ENCODE measurements at regions not wholly inside any gene's neighbourhood (a gene's known extent, or its start where the extent isn't known, plus 50 kb on each side); places are given as distances from the start of the nearest gene placed in this dataset.

GRCh38 chr15:81526029-81526428 lies 152.0 kb upstream of the TMC3 start:
- no peak overlapping the region for H3K23ac ChIP-seq (ENCODE audit: insufficient read length, low read depth, low read length)
- no peaks in the 10 kb centered on the region; a peak in 1 of 7 replicates for H3K36me3 Mint-ChIP-seq (ENCODE audit: insufficient read depth in 1 of 3, low read depth in 3 of 3)
- no CpG with 5 or more reads among the region's 4 CpGs for WGBS (ENCODE audit: extremely low coverage, insufficient read length, low lambda C conversion rate)

More at GRCh38 chr15:81526029-81526428, 152.0 kb upstream of the TMC3 start:
- Histone ChIP-seq H3K79me1 (ENCODE audit: insufficient read depth, low read depth, low read length, poor library complexity, severe bottlenecking) (no peaks in the 10 kb centered on the region), H3K27ac (ENCODE audit: insufficient read length, low read depth, low read length) (no peak overlapping the region), H3K23me2 (ENCODE audit: insufficient read length, low read depth, low read length, poor library complexity, severe bottlenecking) (no peaks in the 10 kb centered on the region), H2BK12ac (ENCODE audit: insufficient read length, low read depth, low read length) (no peak overlapping the region), H2BK120ac (ENCODE audit: low read depth, low read length, poor library complexity, severe bottlenecking) (no peak overlapping the region), H4K20me1 (ENCODE audit: control insufficient read depth, insufficient read depth, insufficient read length) (no peaks in the 10 kb centered on the region), H4K8ac (replicated peaks; ENCODE audit: insufficient read length, low read depth, low read length) (no peak overlapping the region), H3K79me2 (ENCODE audit: insufficient read depth, low read length) (no peaks in the 10 kb centered on the region), H4K5ac (ENCODE audit: insufficient read length, low read depth, low read length) (no peak overlapping the region), H3K9me3 (ENCODE audit: control insufficient read depth, low read depth, low read length) (no peaks in the 10 kb centered on the region), H2AFZ (ENCODE audit: low read length) (no peak overlapping the region), H3K56ac (ENCODE audit: insufficient read length, low read depth, low read length) (no peak overlapping the region), H3K14ac (ENCODE audit: insufficient read depth, low read length) (no peak overlapping the region), H3T11ph (ENCODE audit: low read length) (no peak overlapping the region), H3K4me1 (ENCODE audit: insufficient read depth, low read length) (peaks cover 4% of the 10 kb centered on the region; the same call in 1 of the 2 replicates), H2BK15ac (ENCODE audit: low read depth, low read length) (no peak overlapping the region), H2AK5ac (ENCODE audit: insufficient read length, low read length) (no peak overlapping the region), H4K91ac (ENCODE audit: insufficient read length, low read depth, low read length) (no peak overlapping the region), H3K4me2 (ENCODE audit: insufficient read depth, insufficient read length, low read length) (no peak overlapping the region), H3K4ac (ENCODE audit: low read depth, low read length) (no peak overlapping the region), H3K9ac (ENCODE audit: extremely low read depth, insufficient read length, low read length) (no peak overlapping the region), H2BK5ac (ENCODE audit: insufficient read length, low read length) (no peak overlapping the region), H3K18ac (ENCODE audit: insufficient read length, low read depth, low read length) (no peak overlapping the region), H2BK20ac (ENCODE audit: low read depth, low read length, poor library complexity, severe bottlenecking) (no peak overlapping the region), H3K27me3 (ENCODE audit: insufficient read depth, low read length) (no peaks in the 10 kb centered on the region)
- Mint-ChIP-seq H3K9me3 (no peaks in the 10 kb centered on the region; a peak in 2 of 5 replicates), H3K27me3 (ENCODE audit: low read depth) (peaks cover 3% of the 10 kb centered on the region; the same call in 1 of the 2 replicates), H3K27ac (no peak overlapping the region), H3K4me3 (no peak overlapping the region), H3K4me1 (peaks cover 17 to 19% of the 10 kb centered on the region in 2 experiments)
- no peak for DNase-seq
- no peak for TF ChIP-seq CTCF (conservative IDR thresholded peaks at IDR 0.05)

Data from H9 (cell line).